BLaER1 (cell line): ENCODE measurements at regions not wholly inside any gene's neighbourhood (a gene's known extent, or its start where the extent isn't known, plus 50 kb on each side); places are given as distances from the start of the nearest gene placed in this dataset.

Experiments
- H3K27ac ChIP-seq: shearing (Covaris generic); formaldehyde crosslinking; 2 replicates; pipeline ENCODE4 v1.8.1; 2022
- H3K27me3 ChIP-seq: shearing (Covaris generic); formaldehyde crosslinking; 2 replicates; pipeline ENCODE4 v1.8.1; 2022
- H3K36me3 ChIP-seq: shearing (Covaris generic); formaldehyde crosslinking; 2 replicates; pipeline ENCODE4 v1.8.1; 2022
- H3K4me1 ChIP-seq: shearing (Covaris generic); formaldehyde crosslinking; 2 replicates; pipeline ENCODE4 v1.8.1; 2022
- H3K4me2 ChIP-seq: shearing (Covaris generic); formaldehyde crosslinking; 2 replicates; pipeline ENCODE4 v1.8.1; 2022
- H3K4me3 ChIP-seq: shearing (Covaris generic); formaldehyde crosslinking; 2 replicates; pipeline ENCODE4 v1.8.1; 2022
- H3K9ac ChIP-seq: shearing (Covaris generic); formaldehyde crosslinking; 2 replicates; pipeline ENCODE4 v1.8.1; 2022
- H3K9me3 ChIP-seq: shearing (Covaris generic); formaldehyde crosslinking; 2 replicates; pipeline ENCODE4 v1.8.1; 2022
- H4K20me1 ChIP-seq: shearing (Covaris generic); formaldehyde crosslinking; 2 replicates; pipeline ENCODE4 v1.8.1; 2022
- Cebpa-rat ChIP-seq: shearing (Covaris generic); IDR thresholded peaks from 2 replicates; pipeline ENCODE4 v1.8.1; 2022

DNA sequence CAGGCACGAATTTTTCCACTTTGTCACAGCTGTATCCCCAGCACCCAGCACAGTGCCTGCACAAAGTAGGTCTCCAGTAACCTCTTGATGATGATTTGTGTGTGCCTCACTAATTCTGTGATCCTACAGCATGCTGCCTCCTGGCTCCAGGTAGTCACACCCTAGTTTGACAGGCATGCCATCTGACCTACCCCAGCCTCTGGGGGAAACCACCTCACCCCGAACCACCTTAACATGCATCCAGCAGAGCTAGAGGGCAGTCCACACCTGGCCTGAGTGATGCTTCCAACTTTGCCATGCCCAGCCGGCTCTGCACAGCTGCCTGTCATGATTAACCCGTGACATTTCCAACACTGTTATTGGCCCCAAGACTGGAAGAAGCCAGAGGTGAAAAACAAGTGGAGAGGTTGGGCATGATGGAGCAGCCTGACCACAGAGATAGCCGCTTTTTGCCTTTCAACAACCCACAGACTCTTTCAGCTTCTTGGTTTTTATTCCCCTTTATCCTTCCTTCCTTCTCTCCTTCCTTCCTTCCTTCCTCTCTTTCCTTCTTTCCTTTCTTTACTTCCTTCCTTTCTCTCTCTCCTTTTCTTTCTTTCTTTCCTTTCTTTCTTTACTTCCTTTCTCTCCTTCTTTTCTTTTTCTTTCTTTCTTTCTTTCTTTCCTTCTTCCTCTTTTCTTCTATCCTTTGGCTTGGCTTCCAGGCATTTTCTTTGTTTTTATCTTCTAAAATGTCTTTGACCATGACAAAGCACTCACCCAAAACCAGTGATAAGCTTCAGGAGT, 294.4 kb upstream of the SIX2 start:
- TF ChIP-seq Cebpa-rat: no peak
- Histone ChIP-seq H3K4me2 (peak overlapping the region; percentile 71), H3K27ac (no peak overlapping the region; the same call in 1 of the 2 replicates), H3K4me3 (no peak overlapping the region), H3K27me3 (no peaks in the 10 kb centered on the region), H3K9ac (no peak overlapping the region), H3K9me3 (no peaks in the 10 kb centered on the region), H4K20me1 (no peaks in the 10 kb centered on the region), H3K36me3 (no peaks in the 10 kb centered on the region), H3K4me1 (peaks cover 43% of the 10 kb centered on the region)

DNA sequence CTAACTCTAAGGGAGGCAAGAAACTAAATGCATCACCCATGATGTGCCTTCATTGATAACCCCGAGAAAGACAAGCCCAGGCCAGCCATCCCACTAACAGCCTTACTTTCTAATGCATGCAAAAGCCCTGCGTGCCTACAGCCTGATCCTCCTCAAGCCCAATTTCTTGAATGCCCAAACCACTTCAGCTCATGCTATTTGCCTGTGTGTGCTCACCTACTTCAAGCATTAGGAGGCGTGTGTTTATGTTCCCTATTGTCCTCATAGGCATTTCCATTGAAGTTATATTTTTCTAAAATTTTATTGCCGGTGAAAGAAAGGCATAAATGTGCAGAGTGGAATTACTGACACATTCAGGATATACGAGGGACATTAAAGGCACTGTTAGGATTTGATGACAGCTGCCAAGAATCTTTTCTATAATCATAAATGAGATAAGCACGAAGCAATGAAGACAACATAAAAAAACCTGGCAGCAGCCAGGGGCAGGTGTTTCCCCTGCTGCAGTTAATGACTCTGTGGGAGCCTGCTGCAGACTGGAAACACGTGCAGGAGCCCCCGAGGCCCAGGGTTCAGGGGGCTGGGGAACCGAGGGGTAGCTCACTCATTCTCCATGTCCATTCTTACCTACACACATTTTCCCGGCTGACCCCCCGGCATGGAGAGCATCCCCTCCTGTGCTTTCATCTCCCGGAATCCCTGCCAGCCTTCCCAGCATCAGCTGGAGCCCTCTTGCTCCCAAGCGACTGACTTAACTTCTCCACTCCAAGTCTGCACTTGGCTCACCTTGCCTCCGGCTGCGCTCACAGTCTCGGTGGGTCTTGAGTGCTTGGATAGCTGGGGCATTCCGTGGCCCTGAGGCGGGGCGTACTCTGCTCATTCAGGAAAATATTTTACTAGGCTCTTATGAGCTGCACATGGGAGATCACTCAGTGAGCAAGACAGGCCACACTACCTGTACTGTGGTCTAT, 292.3 kb upstream of the SIX2 start:
- no peak for TF ChIP-seq Cebpa-rat
- no peak overlapping the region for H3K9ac ChIP-seq
- H3K4me2 ChIP-seq: peak overlapping the region; percentile 71

DNA sequence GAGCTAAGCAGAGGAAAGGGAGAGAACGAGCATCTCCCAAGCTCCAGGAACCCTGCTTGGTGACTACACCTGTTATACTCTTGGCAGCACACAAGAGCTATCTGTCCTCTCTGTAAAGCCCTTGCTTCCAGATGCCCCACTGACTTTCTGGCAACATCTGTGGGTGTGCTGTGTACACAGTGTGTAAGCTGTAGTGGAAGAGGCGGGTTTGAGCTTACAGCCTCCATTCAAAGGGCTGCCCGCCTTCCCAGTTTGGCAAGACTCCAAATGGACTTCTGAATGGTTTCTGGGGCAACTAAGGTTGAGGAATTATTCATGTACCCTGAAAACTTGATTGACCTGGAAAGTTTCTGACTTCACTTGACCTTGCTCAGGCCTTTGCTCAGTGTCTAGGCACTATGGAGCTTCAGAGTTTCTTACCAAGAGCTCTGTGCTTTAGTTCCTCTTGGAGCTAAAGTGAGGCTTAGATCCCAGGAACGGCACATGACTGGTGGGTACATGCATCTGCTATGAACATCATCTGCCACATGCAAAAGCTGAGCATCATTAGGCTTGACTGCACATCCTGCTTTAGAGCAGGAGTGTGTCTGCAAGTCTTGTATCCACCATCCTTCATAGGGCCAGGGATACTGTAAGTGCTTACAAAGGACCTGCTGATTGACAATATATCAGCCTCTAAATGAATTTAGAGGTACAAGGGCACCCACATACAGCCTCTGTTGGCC, 290.9 kb upstream of the SIX2 start:
- H3K4me1 ChIP-seq: peaks cover 43% of the 10 kb centered on the region
- H3K9me3 ChIP-seq: no peaks in the 10 kb centered on the region
- no peaks in the 10 kb centered on the region for H3K27me3 ChIP-seq
- peak overlapping the region; percentile 71; the same call in 1 of the 2 replicates for H3K4me2 ChIP-seq
- H3K9ac ChIP-seq: no peak overlapping the region
- H3K27ac ChIP-seq: no peak overlapping the region
- H3K4me3 ChIP-seq: no peak overlapping the region
- no peaks in the 10 kb centered on the region for H3K36me3 ChIP-seq
- TF ChIP-seq Cebpa-rat: no peak
- H4K20me1 ChIP-seq: no peaks in the 10 kb centered on the region

More for the DNA sequence above, 292.3 kb upstream of the SIX2 start:
- Histone ChIP-seq H3K27ac (peak overlapping the region; percentile 37), H3K36me3 (no peaks in the 10 kb centered on the region), H3K27me3 (no peaks in the 10 kb centered on the region), H3K9me3 (no peaks in the 10 kb centered on the region), H3K4me3 (no peak overlapping the region), H4K20me1 (no peaks in the 10 kb centered on the region), H3K4me1 (peaks cover 43% of the 10 kb centered on the region)

DNA sequence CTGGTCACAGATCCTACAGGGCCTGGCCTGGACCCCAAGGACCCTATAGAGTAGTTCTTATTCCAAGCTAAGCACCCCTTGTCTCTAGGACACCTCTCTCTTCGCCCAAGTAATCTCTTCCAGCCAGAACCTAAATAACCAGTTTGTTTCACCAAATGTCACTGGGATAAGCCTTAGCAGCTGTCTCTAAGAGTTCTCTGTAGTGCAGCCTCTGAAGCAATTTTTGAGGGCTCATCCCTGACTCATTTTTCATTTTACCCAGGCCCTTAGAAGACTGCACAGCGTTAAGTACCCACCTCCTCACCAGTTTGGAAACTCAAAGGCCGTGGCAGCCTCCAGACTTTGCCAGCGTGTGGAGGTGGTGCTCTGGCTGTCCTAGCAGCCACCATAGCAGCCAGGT, 290.1 kb upstream of the SIX2 start:
- Histone ChIP-seq H3K4me1 (peaks cover 43% of the 10 kb centered on the region), H3K4me2 (no peak overlapping the region), H3K27me3 (no peaks in the 10 kb centered on the region), H3K9ac (no peak overlapping the region), H4K20me1 (no peaks in the 10 kb centered on the region), H3K27ac (no peak overlapping the region), H3K36me3 (no peaks in the 10 kb centered on the region), H3K9me3 (no peaks in the 10 kb centered on the region), H3K4me3 (no peak overlapping the region)
- TF ChIP-seq Cebpa-rat: no peak

DNA sequence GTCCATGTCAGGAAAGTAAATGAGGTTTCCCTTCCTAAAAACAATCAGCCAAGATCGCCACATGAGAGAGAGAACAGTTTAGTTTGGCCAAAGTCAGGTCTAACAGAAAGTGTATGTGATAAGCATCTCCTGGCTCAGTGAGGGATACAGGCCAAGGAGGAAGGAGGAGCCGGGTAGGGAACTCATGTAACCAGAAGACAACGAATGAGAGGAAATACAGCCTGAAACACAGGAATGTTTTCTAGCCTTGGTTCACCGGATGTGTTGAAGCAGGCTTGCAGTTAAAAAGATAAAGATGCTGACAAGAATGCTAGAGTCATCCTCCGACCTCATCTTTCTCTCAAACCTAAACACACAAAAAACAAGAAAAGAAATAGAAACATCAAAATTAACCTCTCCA, 283.9 kb upstream of the SIX2 start:
- Histone ChIP-seq H3K9ac (no peak overlapping the region), H3K4me2 (no peak overlapping the region), H3K36me3 (no peaks in the 10 kb centered on the region), H3K27me3 (no peaks in the 10 kb centered on the region), H3K9me3 (0 out of 2 replicates have a peak, but pooled peaks cover 6% of the 10 kb centered on the region), H3K4me3 (no peak overlapping the region), H3K4me1 (peaks cover 12% of the 10 kb centered on the region; the same call in 1 of the 2 replicates), H4K20me1 (no peaks in the 10 kb centered on the region), H3K27ac (no peak overlapping the region)
- TF ChIP-seq Cebpa-rat: no peak

DNA sequence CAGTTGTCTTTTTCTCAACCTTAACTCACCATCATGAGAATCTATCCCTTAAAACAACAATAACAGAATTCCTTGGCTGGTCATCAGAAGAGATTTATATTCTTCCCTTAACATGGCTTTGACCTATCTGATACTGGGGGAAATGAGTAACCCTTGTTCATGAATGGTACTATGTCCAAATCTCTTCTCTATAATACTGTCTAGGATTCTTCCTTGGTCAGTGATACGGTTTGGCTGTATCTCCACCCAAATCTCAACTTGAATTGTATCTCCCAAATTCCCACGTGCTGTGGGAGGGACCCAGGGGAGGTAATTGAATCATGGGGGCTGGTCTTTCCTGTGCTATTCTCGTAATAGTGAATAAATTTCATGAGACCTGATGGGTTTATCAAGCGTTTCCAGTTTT, 282.0 kb upstream of the SIX2 start:
- TF ChIP-seq Cebpa-rat: no peak
- no peak overlapping the region for H3K4me3 ChIP-seq
- peaks cover 12% of the 10 kb centered on the region; the same call in 1 of the 2 replicates for H3K4me1 ChIP-seq
- H4K20me1 ChIP-seq: no peaks in the 10 kb centered on the region
- H3K27ac ChIP-seq: no peak overlapping the region
- no peaks in the 10 kb centered on the region for H3K36me3 ChIP-seq
- no peaks in the 10 kb centered on the region for H3K27me3 ChIP-seq
- no peak overlapping the region for H3K9ac ChIP-seq
- H3K9me3 ChIP-seq: 0 out of 2 replicates have a peak, but pooled peaks cover 6% of the 10 kb centered on the region
- H3K4me2 ChIP-seq: no peak overlapping the region

DNA sequence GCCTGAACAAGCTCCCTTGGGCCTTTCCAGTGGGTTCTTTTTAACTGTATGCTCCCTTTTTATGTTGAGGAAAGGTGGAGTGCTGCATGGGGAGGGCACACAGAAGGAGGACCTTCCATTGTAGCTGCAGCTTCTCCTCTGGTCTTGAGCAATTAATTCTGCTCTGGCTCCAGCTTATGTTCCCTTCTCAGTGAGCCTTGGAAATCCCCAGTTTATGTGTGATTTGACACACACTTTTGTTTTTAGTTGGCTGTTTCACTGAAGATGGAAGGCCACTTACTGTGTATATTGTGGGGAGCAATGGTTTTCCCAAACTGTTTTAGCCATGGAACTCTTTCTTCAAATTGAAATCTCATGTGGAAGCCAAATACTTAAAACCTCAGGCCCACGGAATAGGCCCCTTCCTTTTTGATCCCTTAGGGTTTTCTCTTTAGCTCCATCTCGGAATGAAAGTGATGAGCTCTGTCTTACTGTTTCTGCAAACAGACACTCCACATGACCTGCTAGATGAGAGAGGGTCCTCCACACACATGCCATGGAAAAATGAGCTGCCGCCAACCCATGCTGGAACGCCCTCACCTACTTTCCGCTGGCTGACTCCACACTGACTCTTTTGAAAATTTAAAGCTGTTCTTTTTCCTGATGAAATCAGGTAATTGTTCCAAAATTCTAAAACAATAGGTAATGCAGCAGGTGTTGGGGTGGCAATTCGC, 280.9 kb upstream of the SIX2 start:
- no peak overlapping the region for H3K4me2 ChIP-seq
- H3K9ac ChIP-seq: no peak overlapping the region
- no peaks in the 10 kb centered on the region for H3K36me3 ChIP-seq
- peaks cover 12% of the 10 kb centered on the region; the same call in 1 of the 2 replicates for H3K4me1 ChIP-seq
- 0 out of 2 replicates have a peak, but pooled peaks cover 6% of the 10 kb centered on the region for H3K9me3 ChIP-seq
- TF ChIP-seq Cebpa-rat: no peak
- no peaks in the 10 kb centered on the region for H4K20me1 ChIP-seq
- H3K27me3 ChIP-seq: no peaks in the 10 kb centered on the region
- no peak overlapping the region for H3K4me3 ChIP-seq
- H3K27ac ChIP-seq: no peak overlapping the region

DNA sequence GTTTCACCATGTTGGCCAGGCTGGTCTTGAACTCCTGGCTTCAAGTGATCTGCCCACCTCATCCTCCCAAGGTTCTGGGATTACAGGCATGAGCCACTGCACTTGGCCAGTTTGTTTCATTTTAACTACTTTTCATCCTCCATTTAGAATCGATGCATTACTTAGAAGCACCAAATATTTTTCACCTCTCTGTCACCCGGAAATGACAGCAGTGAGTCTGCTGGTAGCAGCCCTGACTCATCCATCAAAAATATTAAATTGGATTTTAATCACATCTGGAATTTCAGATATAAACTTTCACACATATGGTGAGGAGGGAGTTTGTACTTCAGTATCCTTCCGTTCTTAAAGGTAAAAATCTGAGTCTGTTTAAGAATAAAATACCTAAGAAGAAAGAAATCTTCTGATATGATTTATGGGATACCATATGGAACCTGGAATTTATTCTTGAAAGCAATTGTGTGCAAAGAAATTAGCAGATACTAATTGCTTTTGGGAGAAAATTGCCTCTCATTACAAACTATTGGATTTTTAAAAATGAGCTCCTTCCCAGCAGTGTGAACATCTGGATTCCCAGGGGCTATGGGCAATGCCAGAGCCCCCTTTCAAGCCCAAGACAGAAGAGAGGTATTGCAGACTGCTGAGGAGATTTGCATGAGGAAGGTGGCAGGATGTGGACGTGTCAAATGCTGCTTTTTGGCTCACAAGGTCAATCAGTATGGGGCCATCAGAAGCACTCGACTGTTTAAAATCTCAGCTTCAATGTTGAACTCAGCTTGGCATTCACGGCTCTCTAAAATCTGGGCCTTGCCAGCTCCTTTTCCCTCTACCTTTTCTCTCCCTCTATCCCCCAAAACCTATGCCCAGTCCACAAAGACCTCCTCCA, 279.5 kb upstream of the SIX2 start:
- no peak overlapping the region for H3K9ac ChIP-seq
- H3K27me3 ChIP-seq: no peaks in the 10 kb centered on the region
- no peaks in the 10 kb centered on the region for H4K20me1 ChIP-seq
- no peak overlapping the region for H3K4me2 ChIP-seq
- H3K27ac ChIP-seq: no peak overlapping the region
- 0 out of 2 replicates have a peak, but pooled peaks cover 6% of the 10 kb centered on the region for H3K9me3 ChIP-seq
- no peaks in the 10 kb centered on the region for H3K36me3 ChIP-seq
- H3K4me3 ChIP-seq: no peak overlapping the region
- peaks cover 12% of the 10 kb centered on the region; the same call in 1 of the 2 replicates for H3K4me1 ChIP-seq
- TF ChIP-seq Cebpa-rat: no peak
